PC-9 (cell line): ENCODE measurements at regions not wholly inside any gene's neighbourhood (a gene's known extent, or its start where the extent isn't known, plus 50 kb on each side); places are given as distances from the start of the nearest gene placed in this dataset.

Experiments used
- CTCF ChIP-seq: fragments of 200-600 bp; sonication (generic); conservative IDR thresholded peaks from 2 replicates; pipeline ENCODE4 v1.6.1; 2017; ENCODE audit warnings: mixed run types, antibody characterized with exemption, mild to moderate bottlenecking, moderate library complexity
- EZH2 ChIP-seq: fragments of 200-600 bp; sonication (generic); IDR thresholded peaks from 2 replicates; pipeline ENCODE4 v1.8.0; 2017; ENCODE audit warnings: antibody characterized with exemption, low read depth

- TF ChIP-seq CTCF (no peak), EZH2 (no peak)
Measured at GRCh38 chr2:179338681-179339080, 74.0 kb upstream of the SESTD1 start.
